ENCODE measurements at regions not wholly inside any gene's neighbourhood (a gene's known extent, or its start where the extent isn't known, plus 50 kb on each side); places are given as distances from the start of the nearest gene placed in this dataset.
A peak's percentile ranks its signal among the peaks of the same experiment; 100 is the strongest.

- Histone ChIP-seq H3K27me3 (no peaks in the 10 kb centered on the region), H3K27ac (no peak overlapping the region), H3K4me1 (peaks cover 0 to 13% (median 8%) of the 10 kb centered on the region in 4 donors), H3K4me3 (no peak overlapping the region), H3K9me3 (peaks cover 0 to 5% (median 5%) of the 10 kb centered on the region in 4 donors), H3K36me3 (no peaks in the 10 kb centered on the region)
- TF ChIP-seq POLR2AphosphoS5 (IDR thresholded peaks at IDR 0.05) (no peak), EP300 (IDR thresholded peaks at IDR 0.05) (no peak), POLR2A (IDR thresholded peaks at IDR 0.05) (no peak), CTCF (IDR thresholded peaks at IDR 0.05) (no peak)
- 91 to 98% (median 97%) methylated on average over 2 of the region's 2 CpGs for WGBS, 5 donors
- no peak for DNase-seq
- intact Hi-C loops (cut with DNase I; ENCODE audit: low total_unique reads), result no loop called here
These were observed 142.9 kb downstream of the TNFSF18 start for GRCh38 chr1:172907834-172908326.

- intact Hi-C loops (cut with DNase I; ENCODE audit: low total_unique reads), result no loop called here
- Histone ChIP-seq H3K27me3 (no peaks in the 10 kb centered on the region), H3K4me3 (no peak overlapping the region), H3K4me1 (peaks cover 0 to 21% (median 11%) of the 10 kb centered on the region in 4 donors), H3K36me3 (no peaks in the 10 kb centered on the region), H3K9me3 (peaks cover 0 to 13% (median 12%) of the 10 kb centered on the region in 4 donors), H3K27ac (peak overlapping the region in 1 of 5 donors; percentile 34)
- 75 to 85% (median 81%) methylated on average over 11 of the region's 11 CpGs for WGBS, 5 donors
- DNase-seq, result no peak
- TF ChIP-seq POLR2A (IDR thresholded peaks at IDR 0.05) (no peak), CTCF (IDR thresholded peaks at IDR 0.05) (no peak), EP300 (IDR thresholded peaks at IDR 0.05) (no peak), POLR2AphosphoS5 (IDR thresholded peaks at IDR 0.05) (no peak)
These were observed 141.0 kb downstream of the TNFSF18 start for GRCh38 chr1:172909606-172910326.

- Histone ChIP-seq H3K4me3 (no peak overlapping the region), H3K4me1 (peaks cover 0 to 30% (median 8%) of the 10 kb centered on the region in 4 donors), H3K36me3 (no peaks in the 10 kb centered on the region), H3K9me3 (peaks cover 0 to 13% (median 12%) of the 10 kb centered on the region in 4 donors), H3K27ac (no peak overlapping the region), H3K27me3 (no peaks in the 10 kb centered on the region)
- TF ChIP-seq POLR2A (IDR thresholded peaks at IDR 0.05) (no peak), POLR2AphosphoS5 (IDR thresholded peaks at IDR 0.05) (no peak), EP300 (IDR thresholded peaks at IDR 0.05) (no peak), CTCF (IDR thresholded peaks at IDR 0.05) (no peak)
- DNase-seq, result no peak
- 70 to 90% (median 79%) methylated on average over 3 to 5 of the region's 5 CpGs for WGBS, 5 donors
- intact Hi-C loops (cut with DNase I; ENCODE audit: low total_unique reads), result no loop called here
These were observed 137.9 kb downstream of the TNFSF18 start for GRCh38 chr1:172912765-172913260.

GRCh38 chr1:172914501-172915144 is 136.1 kb downstream of the TNFSF18 start:
- intact Hi-C loops (cut with DNase I; ENCODE audit: low total_unique reads), result no loop called here
- peak in 1 of 2 donors; percentile 62 for DNase-seq
- Histone ChIP-seq H3K36me3 (no peaks in the 10 kb centered on the region), H3K27ac (peak overlapping the region in 1 of 5 donors; percentile 16), H3K27me3 (no peaks in the 10 kb centered on the region), H3K4me3 (no peak overlapping the region), H3K9me3 (peaks cover 0 to 13% (median 12%) of the 10 kb centered on the region in 4 donors), H3K4me1 (peaks cover 0 to 33% (median 11%) of the 10 kb centered on the region in 4 donors)
- TF ChIP-seq CTCF (IDR thresholded peaks at IDR 0.05) (no peak), EP300 (IDR thresholded peaks at IDR 0.05) (no peak), POLR2AphosphoS5 (IDR thresholded peaks at IDR 0.05) (peak in 1 of 3 donors; percentile 37)
- WGBS, 5 donors, result 31 to 43% (median 36%) methylated on average over 3 of the region's 3 CpGs

All from stomach (tissue), 8 donors.